CD4-positive, alpha-beta memory T cell (primary cell): ENCODE measurements at regions not wholly inside any gene's neighbourhood (a gene's known extent, or its start where the extent isn't known, plus 50 kb on each side); places are given as distances from the start of the nearest gene placed in this dataset.

ENCODE experiments used
- CTCF ChIA-PET: fragments of 350-600 bp; sonication (Branson Sonifier 250); formaldehyde crosslinking; loops from one replicate; lab custom pipeline; 2021; ENCODE audit warnings: inconsistent platforms; ENCODE audit not compliant: partially characterized antibody; lab: Charles Lee
- POLR2A ChIA-PET: fragments of 350-600 bp; sonication (Branson Sonifier 250); formaldehyde crosslinking; loops from one replicate; lab custom pipeline; 2021; ENCODE audit not compliant: partially characterized antibody; lab: Charles Lee
- DNase-seq, 5 donors: peaks; one replicate each; pipeline versions ENCODE4 v3.0.0 to v3.0.0-alpha.2; 2020 to 2022; ENCODE audit warnings: mixed read lengths in 1 of 5
- H3K27ac ChIP-seq: one replicate; pipeline ENCODE4 v1.7.0; 2013; ENCODE audit warnings: low read depth, low read length
- H3K27me3 ChIP-seq: 2 replicates; pipeline ENCODE4 v1.7.0; 2013; ENCODE audit warnings: mild to moderate bottlenecking, low read length, moderate library complexity; ENCODE audit not compliant: insufficient read depth
- H3K36me3 ChIP-seq: 2 replicates; pipeline ENCODE4 v1.7.0; 2013; ENCODE audit warnings: mild to moderate bottlenecking, low read length, moderate library complexity; ENCODE audit not compliant: insufficient read depth
- H3K4me1 ChIP-seq: 2 replicates; pipeline ENCODE4 v1.7.0; 2013; ENCODE audit warnings: mild to moderate bottlenecking, low read length, moderate library complexity; ENCODE audit not compliant: insufficient read depth
- H3K4me3 ChIP-seq, 2 donors: one replicate each; pipeline ENCODE4 v1.7.0; 2013; ENCODE audit warnings: low read length in 2 of 2, mild to moderate bottlenecking in 1 of 2
- H3K9me3 ChIP-seq, 2 donors: one replicate each; pipeline ENCODE4 v1.7.0; 2013; ENCODE audit warnings: low read length in 2 of 2, control low read depth in 1 of 2; ENCODE audit not compliant: control insufficient read depth in 1 of 2
- H3K27ac Mint-ChIP-seq, 7 donors: one replicate each; pipeline ENCODE4 v1.8.0; 2020 to 2021; ENCODE audit warnings: mixed read lengths in 7 of 7, mild to moderate bottlenecking in 6 of 7, inconsistent platforms in 3 of 7, moderate library complexity in 3 of 7
- H3K27me3 Mint-ChIP-seq, 2 donors: one replicate each; pipeline ENCODE4 v1.8.0; 2020 to 2021; ENCODE audit warnings: mixed read lengths in 2 of 2
- H3K36me3 Mint-ChIP-seq, 2 donors: one replicate each; pipeline ENCODE4 v1.8.0; 2020 to 2021; ENCODE audit warnings: mixed read lengths in 2 of 2, inconsistent platforms in 1 of 2, mild to moderate bottlenecking in 1 of 2
- H3K4me1 Mint-ChIP-seq, 4 donors: one replicate each; pipeline ENCODE4 v1.8.0; 2020 to 2021; ENCODE audit warnings: mixed read lengths in 4 of 4, mild to moderate bottlenecking in 1 of 4
- H3K4me3 Mint-ChIP-seq, 8 donors: one replicate each; pipeline ENCODE4 v1.8.0; 2020 to 2021; ENCODE audit warnings: mixed read lengths in 8 of 8, mild to moderate bottlenecking in 7 of 8, moderate library complexity in 6 of 8, inconsistent platforms in 3 of 8
- H3K9me3 Mint-ChIP-seq, 8 donors: one replicate each; pipeline ENCODE4 v1.8.0; 2020 to 2021; ENCODE audit warnings: mixed read lengths in 8 of 8, mild to moderate bottlenecking in 5 of 8, inconsistent platforms in 3 of 8, moderate library complexity in 1 of 8
- intact Hi-C: fragments of 100-400 bp; cut with micrococcal nuclease; formaldehyde crosslinking; loops from one replicate; pipeline ENCODE4 v1.15.1; 2023

- no peaks in the 10 kb centered on the region for H3K27me3 ChIP-seq
- no peaks in the 10 kb centered on the region for H3K9me3 ChIP-seq
- DNase-seq = no peak
- no peaks in the 10 kb centered on the region for H3K36me3 Mint-ChIP-seq
- H3K27ac Mint-ChIP-seq = no peak overlapping the region
- ChIA-PET POLR2A (no interaction called here), CTCF (no interaction called here)
- no peak overlapping the region for H3K4me3 ChIP-seq
- no peaks in the 10 kb centered on the region for H3K36me3 ChIP-seq
- H3K4me1 Mint-ChIP-seq = no peaks in the 10 kb centered on the region
- H3K27ac ChIP-seq = no peak overlapping the region
- H3K9me3 Mint-ChIP-seq = peaks cover 3 to 23% (median 15%) of the 10 kb centered on the region in 8 donors
- H3K27me3 Mint-ChIP-seq = no peaks in the 10 kb centered on the region
- intact Hi-C loops = no loop called here
- no peaks in the 10 kb centered on the region for H3K4me1 ChIP-seq
- no peak overlapping the region for H3K4me3 Mint-ChIP-seq
Observed at GRCh38 chr13:68368922-68369321, 1138.8 kb upstream of the PCDH9 start.

- H3K9me3 Mint-ChIP-seq = peaks cover 0 to 13% (median 5%) of the 10 kb centered on the region in 8 donors
- intact Hi-C loops = no loop called here
Observed at GRCh38 chr13:68359105-68359504, 1129.0 kb upstream of the PCDH9 start.

GRCh38 chr13:68358294-68358705 is 1128.2 kb upstream of the PCDH9 start:
- Mint-ChIP-seq H3K4me1 (no peaks in the 10 kb centered on the region), H3K36me3 (no peaks in the 10 kb centered on the region), H3K27me3 (no peaks in the 10 kb centered on the region), H3K27ac (no peak overlapping the region), H3K4me3 (no peak overlapping the region), H3K9me3 (peaks cover 0 to 17% (median 4%) of the 10 kb centered on the region in 8 donors)
- Histone ChIP-seq H3K4me3 (no peak overlapping the region), H3K4me1 (no peaks in the 10 kb centered on the region), H3K36me3 (no peaks in the 10 kb centered on the region), H3K27ac (no peak overlapping the region), H3K27me3 (no peaks in the 10 kb centered on the region), H3K9me3 (no peaks in the 10 kb centered on the region)
- ChIA-PET POLR2A (no interaction called here), CTCF (no interaction called here)
- DNase-seq = no peak
- intact Hi-C loops = no loop called here

More at GRCh38 chr13:68359105-68359504, 1129.0 kb upstream of the PCDH9 start:
- H3K27me3 Mint-ChIP-seq = no peaks in the 10 kb centered on the region
- H3K4me1 Mint-ChIP-seq = no peaks in the 10 kb centered on the region
- H3K9me3 ChIP-seq = no peaks in the 10 kb centered on the region
- CTCF ChIA-PET = no interaction called here
- H3K36me3 Mint-ChIP-seq = no peaks in the 10 kb centered on the region
- no peak overlapping the region for H3K27ac ChIP-seq
- H3K27ac Mint-ChIP-seq = no peak overlapping the region
- no peaks in the 10 kb centered on the region for H3K4me1 ChIP-seq
- H3K4me3 Mint-ChIP-seq = no peak overlapping the region
- H3K4me3 ChIP-seq = no peak overlapping the region
- DNase-seq = no peak
- H3K36me3 ChIP-seq = no peaks in the 10 kb centered on the region
- H3K27me3 ChIP-seq = no peaks in the 10 kb centered on the region
- POLR2A ChIA-PET = no interaction called here

- intact Hi-C loops = no loop called here
Observed at GRCh38 chr13:68350554-68350953, 1120.4 kb upstream of the PCDH9 start.

GRCh38 chr13:68347220-68347619 is 1117.1 kb upstream of the PCDH9 start:
- Histone ChIP-seq H3K27ac (no peak overlapping the region), H3K36me3 (no peaks in the 10 kb centered on the region), H3K4me3 (no peak overlapping the region), H3K4me1 (no peaks in the 10 kb centered on the region), H3K9me3 (peaks cover 0 to 4% of the 10 kb centered on the region in 2 donors), H3K27me3 (no peaks in the 10 kb centered on the region)
- Mint-ChIP-seq H3K4me3 (no peak overlapping the region), H3K27me3 (no peaks in the 10 kb centered on the region), H3K27ac (no peak overlapping the region), H3K9me3 (peaks cover 2 to 11% (median 6%) of the 10 kb centered on the region in 8 donors), H3K4me1 (no peaks in the 10 kb centered on the region), H3K36me3 (no peaks in the 10 kb centered on the region)
- ChIA-PET POLR2A (no interaction called here), CTCF (no interaction called here)
- intact Hi-C loops = no loop called here
- DNase-seq = no peak

More at GRCh38 chr13:68350554-68350953, 1120.4 kb upstream of the PCDH9 start:
- no peak overlapping the region for H3K27ac Mint-ChIP-seq
- H3K27me3 Mint-ChIP-seq = no peaks in the 10 kb centered on the region
- Histone ChIP-seq H3K27ac (no peak overlapping the region), H3K27me3 (no peaks in the 10 kb centered on the region), H3K36me3 (no peaks in the 10 kb centered on the region), H3K4me1 (no peaks in the 10 kb centered on the region), H3K4me3 (no peak overlapping the region), H3K9me3 (no peaks in the 10 kb centered on the region)
- DNase-seq = no peak
- H3K9me3 Mint-ChIP-seq = peaks cover 0 to 16% (median 2%) of the 10 kb centered on the region in 8 donors
- H3K4me1 Mint-ChIP-seq = no peaks in the 10 kb centered on the region
- POLR2A ChIA-PET = no interaction called here
- H3K4me3 Mint-ChIP-seq = no peak overlapping the region
- H3K36me3 Mint-ChIP-seq = no peaks in the 10 kb centered on the region
- CTCF ChIA-PET = no interaction called here

GRCh38 chr13:68345963-68346531 is 1115.9 kb upstream of the PCDH9 start:
- Mint-ChIP-seq H3K27me3 (no peaks in the 10 kb centered on the region), H3K36me3 (no peaks in the 10 kb centered on the region), H3K4me1 (no peaks in the 10 kb centered on the region), H3K4me3 (no peak overlapping the region), H3K27ac (no peak overlapping the region), H3K9me3 (peaks cover 4 to 17% (median 10%) of the 10 kb centered on the region in 8 donors)
- intact Hi-C loops = no loop called here
- ChIA-PET CTCF (no interaction called here), POLR2A (no interaction called here)
- H3K27me3 ChIP-seq = no peaks in the 10 kb centered on the region
- no peaks in the 10 kb centered on the region for H3K36me3 ChIP-seq
- no peak overlapping the region for H3K27ac ChIP-seq
- peaks cover 0 to 4% of the 10 kb centered on the region in 2 donors for H3K9me3 ChIP-seq
- no peaks in the 10 kb centered on the region for H3K4me1 ChIP-seq
- H3K4me3 ChIP-seq = no peak overlapping the region
- no peak for DNase-seq

- H3K4me3 Mint-ChIP-seq = no peak overlapping the region
- POLR2A ChIA-PET = no interaction called here
- CTCF ChIA-PET = no interaction called here
- H3K4me1 Mint-ChIP-seq = no peaks in the 10 kb centered on the region
- Histone ChIP-seq H3K36me3 (no peaks in the 10 kb centered on the region), H3K4me1 (no peaks in the 10 kb centered on the region), H3K9me3 (no peaks in the 10 kb centered on the region), H3K27me3 (no peaks in the 10 kb centered on the region), H3K4me3 (no peak overlapping the region), H3K27ac (no peak overlapping the region)
- H3K27me3 Mint-ChIP-seq = no peaks in the 10 kb centered on the region
- intact Hi-C loops = no loop called here
- H3K27ac Mint-ChIP-seq = no peak overlapping the region
- peaks cover 0 to 53% (median 26%) of the 10 kb centered on the region in 8 donors for H3K9me3 Mint-ChIP-seq
- no peaks in the 10 kb centered on the region for H3K36me3 Mint-ChIP-seq
- no peak for DNase-seq
Observed at GRCh38 chr13:68323124-68323523, 1093.0 kb upstream of the PCDH9 start.
